ENCODE measurements at regions not wholly inside any gene's neighbourhood (a gene's known extent, or its start where the extent isn't known, plus 50 kb on each side); places are given as distances from the start of the nearest gene placed in this dataset.
"Not testable (repeated sequence)": the region's sequence is repeated elsewhere in the genome, so short reads cannot be mapped to it uniquely, and the experiment has no call there.

GRCh38 chrY:18599606-18600005 is 53.1 kb downstream of the HSFY1 start:
- H3K4me1 ChIP-seq (ENCODE audit: low read depth); H3K4me3 ChIP-seq; DNase-seq (ENCODE audit: low read depth in 1 of 2, low spot score in 1 of 2); H3K27ac ChIP-seq; H3K27me3 ChIP-seq; H3K36me3 ChIP-seq; H3K9me3 ChIP-seq (ENCODE audit: low read depth): not testable (repeated sequence)

- not testable (repeated sequence) for H3K9me3 ChIP-seq (ENCODE audit: low read depth); H3K27me3 ChIP-seq; DNase-seq (ENCODE audit: low read depth in 1 of 2, low spot score in 1 of 2); H3K4me1 ChIP-seq (ENCODE audit: low read depth); H3K4me3 ChIP-seq; H3K27ac ChIP-seq; H3K36me3 ChIP-seq
Observed at GRCh38 chrY:18601287-18601686, 54.8 kb downstream of the HSFY1 start.

GRCh38 chrY:18606251-18606650 is 59.7 kb downstream of the HSFY1 start:
- not testable (repeated sequence) for DNase-seq (ENCODE audit: low read depth in 1 of 2, low spot score in 1 of 2); H3K27ac ChIP-seq; H3K36me3 ChIP-seq; H3K4me1 ChIP-seq (ENCODE audit: low read depth); H3K27me3 ChIP-seq; H3K9me3 ChIP-seq (ENCODE audit: low read depth); H3K4me3 ChIP-seq

- H3K27me3 ChIP-seq; H3K27ac ChIP-seq; H3K9me3 ChIP-seq (ENCODE audit: low read depth); H3K4me1 ChIP-seq (ENCODE audit: low read depth); H3K36me3 ChIP-seq; H3K4me3 ChIP-seq; DNase-seq (ENCODE audit: low read depth in 1 of 2, low spot score in 1 of 2): not testable (repeated sequence)
Observed at GRCh38 chrY:18608205-18608604, 61.7 kb downstream of the HSFY1 start.

GRCh38 chrY:18615809-18616208 is 69.3 kb downstream of the HSFY1 start:
- H3K27ac ChIP-seq; H3K27me3 ChIP-seq; H3K4me3 ChIP-seq; H3K36me3 ChIP-seq; DNase-seq (ENCODE audit: low read depth in 1 of 2, low spot score in 1 of 2); H3K9me3 ChIP-seq (ENCODE audit: low read depth); H3K4me1 ChIP-seq (ENCODE audit: low read depth): not testable (repeated sequence)

- not testable (repeated sequence) for DNase-seq (ENCODE audit: low read depth in 1 of 2, low spot score in 1 of 2); H3K4me1 ChIP-seq (ENCODE audit: low read depth); H3K9me3 ChIP-seq (ENCODE audit: low read depth); H3K27ac ChIP-seq; H3K27me3 ChIP-seq; H3K4me3 ChIP-seq; H3K36me3 ChIP-seq
Observed at GRCh38 chrY:18629805-18630516, 83.4 kb downstream of the HSFY1 start.

GRCh38 chrY:18630571-18630970 is 84.1 kb downstream of the HSFY1 start:
- H3K4me3 ChIP-seq; H3K27me3 ChIP-seq; H3K9me3 ChIP-seq (ENCODE audit: low read depth); H3K36me3 ChIP-seq; H3K4me1 ChIP-seq (ENCODE audit: low read depth); H3K27ac ChIP-seq; DNase-seq (ENCODE audit: low read depth in 1 of 2, low spot score in 1 of 2): not testable (repeated sequence)

- H3K9me3 ChIP-seq (ENCODE audit: low read depth); H3K4me1 ChIP-seq (ENCODE audit: low read depth); DNase-seq (ENCODE audit: low read depth in 1 of 2, low spot score in 1 of 2): not testable (repeated sequence)
Observed at GRCh38 chrY:18631610-18632009, 85.1 kb downstream of the HSFY1 start.

GRCh38 chrY:18650746-18651145 is 104.2 kb downstream of the HSFY1 start:
- no peak for TF ChIP-seq CTCF (IDR thresholded peaks at IDR 0.05; ENCODE audit: low read depth, low read length)

More at GRCh38 chrY:18631610-18632009, 85.1 kb downstream of the HSFY1 start:
- H3K36me3 ChIP-seq, H3K27ac ChIP-seq, H3K27me3 ChIP-seq, H3K4me3 ChIP-seq: not testable (repeated sequence)

GRCh38 chrY:18664559-18664958 is 109.0 kb downstream of the HSFY2 start:
- Histone ChIP-seq H3K4me1 (ENCODE audit: low read depth) (no peaks in the 10 kb centered on the region), H3K9me3 (ENCODE audit: low read depth) (no peaks in the 10 kb centered on the region), H3K36me3 (no peaks in the 10 kb centered on the region), H3K4me3 (no peak overlapping the region), H3K27me3 (no peaks in the 10 kb centered on the region), H3K27ac (no peak overlapping the region)
- DNase-seq (ENCODE audit: low read depth in 1 of 2, low spot score in 1 of 2): no peak
- no peak for TF ChIP-seq CTCF (IDR thresholded peaks at IDR 0.05; ENCODE audit: low read depth, low read length)

More at GRCh38 chrY:18650746-18651145, 104.2 kb downstream of the HSFY1 start:
- DNase-seq (ENCODE audit: low read depth in 1 of 2, low spot score in 1 of 2): no peak
- Histone ChIP-seq H3K4me1 (ENCODE audit: low read depth) (no peaks in the 10 kb centered on the region), H3K27me3 (no peaks in the 10 kb centered on the region), H3K27ac (no peak overlapping the region), H3K4me3 (no peak overlapping the region), H3K9me3 (ENCODE audit: low read depth) (no peaks in the 10 kb centered on the region), H3K36me3 (no peaks in the 10 kb centered on the region)
